GM20000 (cell line): ENCODE measurements at regions not wholly inside any gene's neighbourhood (a gene's known extent, or its start where the extent isn't known, plus 50 kb on each side); places are given as distances from the start of the nearest gene placed in this dataset.

ENCODE experiments used
- DNase-seq: peaks from one replicate; pipeline ENCODE4 v3.0.0; 2012; ENCODE audit warnings: low spot score
- CTCF ChIP-seq: IDR thresholded peaks from 2 replicates; pipeline ENCODE4 v1.5.1; 2012; ENCODE audit warnings: mild to moderate bottlenecking, control low read depth; ENCODE audit errors: extremely low read depth, missing control alignments

DNA sequence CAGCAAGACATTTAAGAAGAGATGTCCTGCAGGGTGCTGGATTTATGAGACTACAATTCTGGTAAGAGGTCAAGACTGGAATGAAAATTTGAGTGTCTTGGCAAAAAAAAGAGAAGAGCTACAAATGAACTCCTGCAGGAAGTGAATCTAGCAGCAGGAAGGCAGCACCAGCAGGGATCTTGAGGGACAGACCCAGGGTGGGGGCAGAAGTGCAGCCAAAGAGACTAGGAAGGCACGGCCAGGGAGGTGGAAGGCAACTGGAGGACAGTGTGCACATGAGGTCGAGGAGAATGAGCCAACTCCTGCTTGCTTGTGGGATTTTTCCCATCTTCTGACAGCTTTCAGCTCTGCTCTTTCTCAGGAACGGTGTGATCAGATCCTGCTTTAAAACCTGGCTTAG, 263.2 kb downstream of the BUD13 start:
- no peak for DNase-seq
- TF ChIP-seq CTCF = no peak

DNA sequence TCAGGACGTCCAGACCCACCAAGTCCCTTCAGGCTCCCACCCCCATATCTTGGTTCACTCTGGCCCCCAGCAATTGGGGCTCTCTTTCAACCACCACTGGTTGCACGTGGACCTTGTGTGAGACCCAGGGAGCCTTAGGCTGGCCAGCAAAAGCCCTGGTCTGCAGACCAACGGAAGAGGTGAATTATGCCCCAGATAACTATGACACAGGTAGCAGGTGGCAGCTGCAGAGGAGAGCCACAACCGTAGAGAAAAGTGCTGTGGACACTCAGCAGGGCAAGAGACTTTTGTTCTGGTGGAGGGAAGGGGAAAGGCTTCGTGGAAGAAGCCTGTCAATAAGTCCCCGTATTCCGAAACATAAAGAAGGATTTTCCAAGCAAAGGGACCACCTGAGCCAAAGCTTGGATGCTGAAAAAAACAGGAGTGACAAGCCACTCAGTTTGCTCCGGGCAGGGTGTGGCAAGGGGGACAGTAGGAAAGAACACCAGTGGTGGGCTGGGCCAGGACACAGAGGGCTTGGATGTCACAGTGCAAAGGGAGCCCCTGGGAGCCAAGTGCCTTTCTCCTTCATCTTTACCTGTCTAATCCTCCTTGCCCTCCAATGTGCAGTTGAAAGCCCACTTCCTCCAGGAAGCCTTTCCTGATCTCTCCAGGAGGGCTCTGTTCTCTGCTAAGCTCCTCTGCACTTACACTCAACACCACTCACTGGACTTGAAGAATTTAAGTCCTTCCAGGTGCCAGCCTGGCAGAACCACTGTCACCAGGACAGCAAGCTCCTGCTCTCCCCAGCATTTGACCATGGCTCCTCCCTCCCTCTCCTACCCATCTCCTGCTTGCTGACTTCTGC, 264.7 kb downstream of the BUD13 start:
- no peak for TF ChIP-seq CTCF
- DNase-seq = no peak

DNA sequence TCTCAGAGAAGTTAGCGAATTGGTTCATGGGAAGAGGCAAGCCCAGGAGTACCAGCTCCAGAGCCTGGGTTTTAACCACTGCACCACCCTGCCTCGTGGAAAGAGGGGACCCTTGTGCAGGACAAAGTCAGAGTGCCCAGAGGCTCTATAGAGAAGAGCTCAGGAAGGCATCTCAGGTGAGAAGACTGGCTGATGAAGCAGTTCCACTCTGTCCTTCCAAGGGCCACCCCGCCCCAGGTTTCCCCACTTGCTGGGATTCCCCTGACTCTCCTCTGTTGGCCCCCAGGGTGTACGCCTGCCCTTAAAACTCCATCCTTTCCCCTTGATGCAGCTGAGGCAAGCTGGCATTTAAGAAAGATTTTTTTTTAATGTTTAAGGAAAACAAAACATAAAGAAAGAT, 265.8 kb downstream of the BUD13 start:
- no peak for TF ChIP-seq CTCF
- DNase-seq = no peak

DNA sequence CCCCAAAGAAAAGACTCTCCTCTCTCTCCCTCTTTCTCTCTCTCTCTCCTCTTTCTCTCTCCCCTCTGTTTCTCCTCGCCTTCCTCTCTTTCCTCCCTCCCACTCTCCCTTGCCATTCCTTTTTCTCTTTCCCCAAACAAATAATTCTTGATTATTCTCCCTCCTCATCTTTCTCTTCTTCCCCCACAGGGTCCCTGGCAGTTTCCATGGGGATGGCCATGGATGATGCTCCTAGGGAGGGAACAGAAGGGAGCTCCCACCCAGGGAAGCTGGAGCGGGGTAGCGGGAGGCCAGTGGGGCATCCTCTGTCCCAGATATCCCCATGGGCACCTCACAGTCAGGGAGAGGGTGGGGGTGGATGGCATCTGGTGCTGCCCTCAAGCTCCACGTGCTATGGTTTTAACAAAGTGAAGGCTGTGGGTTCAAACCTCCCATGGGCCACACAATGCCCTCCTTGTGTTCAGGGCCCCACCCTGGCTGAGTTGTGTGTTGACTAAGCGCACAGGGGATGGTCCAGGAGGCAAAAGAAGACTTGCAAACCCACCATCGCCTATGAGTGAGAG, 266.4 kb downstream of the BUD13 start:
- no peak for TF ChIP-seq CTCF
- DNase-seq = no peak

DNA sequence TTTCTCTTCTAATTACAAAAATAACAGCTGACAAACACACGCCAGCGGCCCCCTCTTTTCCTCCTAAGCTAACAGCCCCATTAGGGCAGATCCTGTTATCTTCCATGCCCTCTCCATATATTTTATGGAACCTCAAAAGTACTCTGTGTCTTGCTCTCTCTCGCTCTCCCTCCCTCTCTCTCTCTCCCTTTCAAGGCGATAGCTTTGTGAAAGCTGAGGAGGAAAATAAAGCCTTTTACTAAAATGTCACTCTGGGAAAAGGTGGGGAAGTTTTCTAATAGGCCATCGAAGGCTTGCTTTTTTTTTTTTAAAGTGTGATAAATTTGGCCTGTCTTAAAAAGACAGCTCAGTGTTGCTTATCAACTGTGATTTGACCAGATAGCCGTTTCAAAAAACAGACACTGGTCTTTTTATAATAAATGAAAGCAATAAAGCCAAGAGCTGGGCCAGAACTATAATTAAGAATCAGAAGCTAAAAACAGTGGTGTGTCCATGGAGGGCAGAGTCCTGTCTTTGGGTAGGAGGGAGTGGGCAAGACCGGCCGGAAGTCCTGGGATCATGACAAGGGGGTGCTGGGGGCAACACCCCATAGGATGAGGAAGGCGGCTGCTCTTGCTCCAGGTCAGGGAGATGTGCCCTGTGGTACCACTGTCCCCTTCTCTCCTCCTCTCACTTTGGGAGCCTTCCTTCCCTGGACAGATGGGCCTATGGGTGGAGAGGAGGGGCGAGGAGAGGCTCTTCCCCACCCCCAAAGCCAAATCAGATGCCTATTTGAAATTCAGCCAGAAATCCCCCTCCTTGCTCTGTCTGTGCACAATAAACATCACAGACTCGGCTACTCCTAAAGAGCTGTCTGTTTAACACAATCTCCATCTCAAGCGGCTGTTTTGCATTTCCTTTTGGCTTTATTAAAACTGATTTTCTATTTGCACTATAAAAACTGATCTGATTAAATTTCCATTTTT, 267.2 kb downstream of the BUD13 start:
- no peak for DNase-seq
- no peak for TF ChIP-seq CTCF

DNA sequence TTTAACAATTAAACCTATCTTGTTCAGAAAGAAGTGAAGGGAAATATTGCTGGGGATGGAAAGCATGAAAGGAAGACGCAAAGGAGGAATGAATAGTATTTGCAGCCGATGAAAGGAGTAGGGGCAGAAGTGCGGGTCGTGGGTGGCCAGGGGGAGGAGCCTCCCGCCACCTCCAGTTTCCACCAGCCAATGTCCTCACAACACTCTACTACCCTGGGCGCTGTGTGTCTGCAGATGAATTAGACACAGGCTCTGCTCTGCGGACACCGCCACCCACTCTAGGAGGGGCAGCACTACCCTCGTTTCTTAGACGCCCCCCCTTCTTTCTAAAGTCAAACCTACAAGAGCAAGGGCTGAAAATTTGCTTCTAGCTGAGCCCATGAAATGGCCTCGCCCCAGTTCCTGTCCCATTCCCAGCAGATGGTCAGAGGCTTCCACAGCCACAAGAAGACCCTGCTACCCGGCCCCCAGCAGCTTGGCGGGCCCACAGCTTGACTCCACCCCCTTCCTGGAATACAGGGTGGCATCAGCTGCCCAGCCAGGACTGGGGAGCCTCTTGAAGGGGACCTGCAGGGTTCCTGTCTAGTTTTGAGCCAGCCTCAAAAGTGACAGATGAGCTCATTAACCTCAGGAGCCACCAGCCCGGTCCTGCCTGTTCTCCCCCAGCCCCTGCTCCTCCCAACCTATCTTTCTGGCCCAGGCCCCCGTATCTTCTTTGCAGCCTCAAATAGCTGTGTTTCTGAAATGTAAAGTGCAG, 268.1 kb downstream of the BUD13 start:
- DNase-seq = no peak
- TF ChIP-seq CTCF = no peak
